HuH-7 (cell line): ENCODE measurements at regions not wholly inside any gene's neighbourhood (a gene's known extent, or its start where the extent isn't known, plus 50 kb on each side); places are given as distances from the start of the nearest gene placed in this dataset.
A peak's percentile ranks its signal among the peaks of the same experiment; 100 is the strongest.
"Not testable (repeated sequence)": the region's sequence is repeated elsewhere in the genome, so short reads cannot be mapped to it uniquely, and the experiment has no call there.

ENCODE experiments used
- DNase-seq: peaks from one replicate; pipeline ENCODE4 v3.0.0; 2011; ENCODE audit warnings: low spot score

DNA sequence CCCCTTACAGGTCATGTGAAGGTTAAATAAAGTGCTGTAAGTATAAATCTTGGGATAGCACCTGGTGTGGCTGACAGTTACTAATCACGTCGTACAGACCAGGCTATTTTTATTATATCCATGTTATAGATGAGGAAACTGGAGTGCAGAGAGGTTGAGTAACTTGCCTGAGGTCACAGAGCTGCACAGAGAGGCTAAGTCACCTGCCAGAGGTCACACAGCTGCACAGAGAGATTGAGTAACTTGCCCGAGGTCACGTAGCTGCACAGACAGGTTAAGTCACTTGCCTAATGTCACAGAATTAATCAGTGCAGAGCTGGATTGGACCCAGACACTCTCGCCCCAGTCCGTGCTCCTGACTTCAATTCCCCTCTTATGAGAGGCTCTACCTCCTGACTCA is 171.5 kb downstream of the NUP210 start:
- DNase-seq: no peak

DNA sequence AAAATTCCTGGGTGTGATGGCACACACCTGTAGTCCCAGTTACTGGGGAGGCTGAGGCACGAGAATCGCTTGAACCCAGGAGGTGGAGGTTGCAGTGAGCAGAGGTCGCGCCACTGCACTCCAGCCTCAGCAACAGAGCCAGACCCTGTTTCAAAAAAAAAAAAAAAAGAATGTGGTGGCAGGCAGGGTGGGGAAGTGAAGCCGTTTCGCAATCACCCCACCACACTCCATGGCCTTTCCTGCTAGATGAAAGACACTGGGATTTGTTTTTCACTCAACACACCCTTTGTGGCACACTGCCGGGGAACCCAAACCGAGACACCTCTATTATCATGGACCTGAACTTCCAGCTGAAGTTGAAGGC is 172.4 kb upstream of the IQSEC1 start:
- peak; percentile 72 for DNase-seq

DNA sequence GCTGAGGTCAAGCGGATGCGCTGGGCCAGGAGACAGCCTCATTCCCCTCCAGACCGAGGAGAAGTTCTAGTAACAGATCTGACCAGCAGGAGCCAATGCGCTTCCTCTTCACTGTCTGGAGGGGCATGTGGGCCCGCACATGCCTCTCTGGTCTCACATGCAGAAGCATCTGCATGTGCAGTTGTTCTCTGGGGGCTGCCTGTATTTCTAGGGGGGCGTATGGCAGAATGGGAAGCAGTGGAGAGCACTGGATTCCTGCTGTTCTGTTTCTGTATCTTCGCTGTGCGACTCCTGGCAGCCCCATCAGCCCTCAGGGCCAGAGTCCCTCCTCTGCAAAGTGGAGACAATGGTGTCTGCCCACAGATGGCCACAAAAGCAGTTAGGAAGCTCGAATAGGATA is 170.4 kb upstream of the IQSEC1 start:
- no peak for DNase-seq

DNA sequence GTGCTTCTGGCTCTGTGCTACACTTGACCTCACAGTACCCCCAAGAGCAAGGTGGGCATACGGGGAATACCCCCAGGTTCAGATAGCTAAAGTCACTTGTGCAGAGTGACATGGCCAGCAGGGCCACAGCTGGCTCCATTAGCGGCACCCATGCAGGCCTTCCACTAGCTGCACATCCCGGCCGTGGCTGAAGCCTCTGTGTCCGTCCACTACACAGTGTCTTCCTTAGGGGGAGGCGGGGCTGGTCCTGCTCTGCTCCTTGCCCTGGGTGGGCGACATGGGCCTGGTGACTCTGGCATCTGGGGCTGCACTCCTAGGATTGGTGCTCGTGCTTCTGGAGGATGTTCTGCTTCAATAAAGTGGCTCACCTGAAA is 169.1 kb upstream of the IQSEC1 start:
- no peak for DNase-seq

DNA sequence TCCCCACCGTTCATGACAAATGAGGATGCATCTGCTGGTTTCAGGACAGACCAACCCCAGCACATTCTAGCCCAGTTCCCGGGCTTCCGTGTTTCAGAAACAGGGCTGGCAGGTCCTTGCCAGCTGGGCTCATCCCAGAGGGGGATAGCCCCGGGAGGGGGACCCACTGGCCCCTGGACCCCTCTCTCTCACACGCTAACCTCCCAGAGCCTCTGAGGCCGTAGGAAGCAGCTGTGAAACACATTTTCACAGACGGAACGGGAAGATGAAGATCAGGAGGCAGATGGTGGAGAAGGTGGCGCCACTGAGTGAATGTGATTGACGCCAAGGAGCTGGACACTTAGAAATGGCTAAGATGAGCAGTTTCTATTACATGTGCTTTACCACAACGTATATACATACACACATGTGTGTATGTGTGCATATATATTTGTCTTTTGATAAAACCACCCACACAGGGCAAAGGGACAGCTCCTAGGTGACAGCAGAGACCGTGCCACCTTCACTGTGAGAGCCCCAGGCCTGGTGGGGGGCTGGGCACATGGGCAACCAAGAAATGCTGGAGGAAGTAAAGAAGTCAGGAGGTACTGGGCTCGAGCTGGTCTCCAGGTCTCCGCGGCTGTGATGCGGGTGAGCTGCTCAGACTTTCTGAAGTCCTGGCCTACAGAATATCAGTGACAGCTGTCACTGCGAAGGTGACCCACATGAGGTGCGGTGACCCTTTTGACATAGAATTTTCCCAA is 168.6 kb upstream of the IQSEC1 start:
- no peak for DNase-seq

DNA sequence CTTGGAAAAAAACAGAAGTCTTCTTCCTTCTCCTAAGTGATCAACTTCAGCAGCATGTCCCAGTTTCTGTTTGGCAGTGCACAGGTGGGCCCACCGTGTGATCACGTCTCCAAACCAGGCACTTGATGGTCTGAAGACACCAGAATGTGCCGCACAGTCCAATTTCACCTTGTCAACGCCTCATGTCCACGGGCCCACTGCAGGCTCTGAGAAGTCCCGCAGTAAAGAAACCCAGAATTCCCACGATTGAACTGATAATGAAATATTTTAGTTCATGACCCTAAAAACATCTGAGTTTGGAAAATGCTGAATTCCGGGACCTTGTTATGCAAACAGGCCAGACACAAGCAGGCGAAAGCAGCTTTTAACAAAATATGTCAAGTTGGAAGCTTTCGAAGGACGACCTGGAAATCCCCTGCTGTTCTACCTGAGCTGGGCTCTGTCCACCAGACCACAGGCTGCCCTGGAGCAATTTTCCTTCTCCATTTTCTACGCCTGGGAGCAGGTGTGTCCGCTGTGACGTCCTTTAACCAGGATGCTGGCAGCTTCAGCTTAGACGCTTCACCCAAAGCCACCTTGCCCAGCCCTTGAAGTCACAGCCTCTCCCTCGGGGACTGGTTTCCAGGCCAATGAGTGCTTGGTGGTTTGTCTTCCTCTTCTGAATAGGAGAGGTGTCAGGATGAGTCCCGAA is 167.8 kb upstream of the IQSEC1 start:
- DNase-seq: no peak

DNA sequence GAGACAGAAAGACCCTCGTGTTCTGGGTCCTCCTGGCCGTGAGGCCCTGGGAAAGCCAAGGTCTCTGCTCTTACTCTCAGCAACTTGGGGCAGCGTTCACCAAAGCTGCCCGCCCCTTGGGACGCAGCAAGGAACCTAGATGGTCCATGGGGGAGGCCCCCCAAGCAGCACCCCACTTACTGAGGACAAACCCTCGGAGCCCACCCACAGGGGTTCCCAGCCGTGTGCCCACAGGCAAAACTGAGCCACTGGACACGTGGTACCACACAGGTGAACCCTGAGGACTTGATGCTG is 166.2 kb upstream of the IQSEC1 start:
- DNase-seq: no peak

DNA sequence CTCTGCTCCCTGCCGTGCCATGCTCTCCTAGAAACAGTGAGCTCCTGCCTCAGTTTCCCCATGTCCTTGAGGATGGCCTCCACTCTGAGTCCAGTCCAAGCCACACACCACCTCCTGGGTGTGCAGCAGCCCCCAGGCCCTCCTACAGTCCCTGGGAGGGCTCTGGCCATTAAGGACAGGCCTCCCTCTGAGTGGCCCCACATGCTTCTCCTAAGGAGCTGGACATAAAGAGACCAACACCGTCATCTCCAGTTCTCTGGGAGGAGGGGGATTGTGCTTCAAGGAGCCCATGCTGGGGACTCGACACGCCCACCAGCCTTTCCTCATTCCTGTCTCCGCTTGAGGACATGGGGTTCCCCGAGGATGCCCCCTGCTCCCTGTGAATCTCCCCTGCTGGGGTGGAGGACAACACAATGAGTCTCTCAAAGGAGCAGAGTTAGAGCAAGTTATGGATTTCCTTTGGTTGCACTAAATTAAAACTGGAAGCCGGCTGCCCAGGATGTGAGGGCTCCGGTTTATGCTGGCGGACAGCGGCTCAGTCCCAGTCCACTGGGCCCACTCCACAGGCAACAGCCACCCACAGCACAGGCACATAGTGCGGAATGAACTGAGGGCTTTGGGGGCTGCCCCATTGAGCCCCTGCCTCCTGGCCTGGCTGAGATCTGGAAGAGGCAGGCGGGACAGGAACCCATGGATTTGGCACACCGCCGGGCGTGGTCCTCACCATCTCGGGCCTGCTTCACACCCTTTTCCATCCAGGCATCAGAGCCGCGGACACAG is 165.6 kb upstream of the IQSEC1 start:
- DNase-seq: no peak

DNA sequence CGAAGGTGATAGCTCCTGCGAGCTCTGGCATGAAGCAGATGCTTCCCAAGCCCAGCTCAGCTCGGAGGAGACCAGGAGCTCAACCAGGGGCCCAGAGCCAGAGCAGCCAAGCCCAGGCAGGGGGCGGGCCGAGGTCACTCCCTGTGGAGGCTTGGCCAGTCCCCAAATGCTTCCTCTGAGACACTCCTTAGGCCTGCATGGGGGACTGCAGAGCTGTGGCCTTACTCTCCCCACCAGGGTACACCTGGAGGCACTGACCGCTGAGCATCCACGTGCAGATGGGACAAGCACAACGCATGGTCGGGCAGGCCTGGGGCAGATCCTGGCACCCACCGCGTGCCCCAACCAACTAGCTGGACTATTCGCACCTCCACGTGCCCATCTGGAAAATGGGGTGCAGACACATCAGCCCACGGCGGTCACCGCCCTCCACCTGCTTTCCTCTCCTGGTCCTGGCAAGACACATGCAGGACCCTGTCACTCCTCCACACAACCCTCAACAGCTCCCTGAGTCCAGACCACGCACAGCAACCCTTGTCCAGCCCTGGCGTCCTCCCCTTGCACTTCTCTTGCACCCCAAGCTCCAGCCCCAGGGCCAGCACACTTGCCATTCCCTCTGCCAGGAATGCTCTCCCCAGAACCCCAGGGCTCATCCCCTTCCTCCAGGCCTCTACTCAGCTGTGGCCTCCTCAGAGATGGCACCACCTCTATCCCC is 164.7 kb upstream of the IQSEC1 start:
- DNase-seq: no peak

DNA sequence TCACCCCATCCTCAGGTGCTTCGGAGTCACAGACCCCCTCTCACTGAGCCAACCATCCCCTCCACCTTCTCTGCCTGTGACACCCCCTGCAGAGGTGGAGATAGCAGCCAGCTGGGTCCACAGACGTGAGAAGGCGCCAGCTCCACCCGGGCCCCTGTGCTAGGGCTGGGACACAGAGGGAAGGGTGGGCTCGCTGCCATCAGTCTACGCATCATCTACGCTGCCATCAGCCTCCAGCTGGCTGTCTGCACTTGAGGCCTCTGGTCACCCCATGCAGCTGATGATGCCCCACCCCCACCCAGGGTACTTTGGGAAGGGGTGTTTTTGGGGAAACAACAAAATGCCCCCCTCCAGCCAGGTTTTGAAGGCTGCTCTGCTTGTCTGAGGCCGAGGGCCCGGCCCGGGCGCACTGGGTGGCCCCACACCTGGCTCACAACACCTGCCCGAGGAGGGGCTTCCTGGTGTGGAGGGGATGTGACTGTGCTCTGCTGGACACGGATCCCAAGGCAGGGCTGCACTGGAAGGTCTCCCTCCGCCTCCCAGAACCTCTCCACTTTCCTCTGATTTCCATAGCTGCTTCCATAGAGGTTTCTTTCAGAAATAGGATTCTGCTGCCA is 163.4 kb upstream of the IQSEC1 start:
- DNase-seq: no peak

DNA sequence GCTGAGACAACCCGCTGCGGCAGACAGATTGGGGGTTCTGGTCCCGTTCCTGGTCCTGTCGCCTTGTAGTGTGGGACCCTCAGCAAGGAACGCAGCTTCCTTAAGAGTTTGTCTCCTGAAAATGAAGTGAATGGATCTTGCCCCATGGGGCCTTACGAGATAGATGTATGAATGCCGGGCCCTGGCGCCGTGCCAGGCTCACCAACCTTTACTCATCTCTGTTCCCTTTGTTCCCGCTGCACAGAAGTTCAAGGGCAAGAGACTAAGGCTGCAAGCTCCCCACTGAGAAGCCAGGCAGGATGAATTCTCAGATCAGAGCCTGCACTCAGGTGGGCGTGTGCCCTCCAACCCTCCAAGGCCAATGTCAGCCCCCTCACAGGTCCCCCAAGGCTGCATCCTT is 162.7 kb upstream of the IQSEC1 start:
- DNase-seq: no peak

DNA sequence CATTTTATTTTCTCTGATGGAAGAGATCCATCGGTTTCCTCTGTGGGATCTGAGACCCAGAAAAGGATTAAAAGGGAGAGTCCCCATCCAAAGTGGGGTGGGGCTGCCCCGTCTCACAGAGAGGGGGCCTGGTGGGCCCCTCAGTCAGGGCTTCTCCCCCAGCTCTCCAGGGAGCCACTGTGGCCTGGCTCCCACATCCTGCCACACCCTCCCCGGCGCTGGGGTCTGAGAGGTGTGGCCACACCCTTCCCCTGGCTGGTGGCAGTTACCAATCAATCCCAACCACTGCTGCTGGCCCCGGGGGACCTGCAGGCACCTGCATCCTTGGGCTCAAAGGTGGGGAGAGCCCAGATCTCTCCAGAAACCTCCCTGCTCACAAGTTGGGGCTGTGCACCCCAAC is 161.8 kb upstream of the IQSEC1 start:
- DNase-seq: peak; percentile 67

DNA sequence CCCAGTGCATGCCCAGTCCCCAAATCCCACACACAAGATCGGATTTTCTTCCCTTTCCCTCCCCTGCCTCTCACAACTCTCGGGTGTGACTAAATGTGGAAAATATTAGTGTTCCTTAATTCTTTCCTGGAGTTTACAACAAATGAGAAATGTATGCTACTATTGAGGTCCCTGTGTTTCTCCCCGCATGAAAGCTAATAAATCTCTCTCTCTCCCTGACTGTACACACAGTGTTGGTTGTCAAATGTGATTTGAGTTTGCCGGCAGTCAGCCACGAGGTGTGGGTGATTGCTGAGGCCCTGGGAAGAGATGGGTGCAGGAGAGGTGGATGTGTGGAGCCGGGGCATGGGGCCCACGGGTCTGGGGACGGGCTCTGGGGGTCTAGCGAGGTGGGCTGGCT is 161.4 kb upstream of the IQSEC1 start:
- DNase-seq: no peak

DNA sequence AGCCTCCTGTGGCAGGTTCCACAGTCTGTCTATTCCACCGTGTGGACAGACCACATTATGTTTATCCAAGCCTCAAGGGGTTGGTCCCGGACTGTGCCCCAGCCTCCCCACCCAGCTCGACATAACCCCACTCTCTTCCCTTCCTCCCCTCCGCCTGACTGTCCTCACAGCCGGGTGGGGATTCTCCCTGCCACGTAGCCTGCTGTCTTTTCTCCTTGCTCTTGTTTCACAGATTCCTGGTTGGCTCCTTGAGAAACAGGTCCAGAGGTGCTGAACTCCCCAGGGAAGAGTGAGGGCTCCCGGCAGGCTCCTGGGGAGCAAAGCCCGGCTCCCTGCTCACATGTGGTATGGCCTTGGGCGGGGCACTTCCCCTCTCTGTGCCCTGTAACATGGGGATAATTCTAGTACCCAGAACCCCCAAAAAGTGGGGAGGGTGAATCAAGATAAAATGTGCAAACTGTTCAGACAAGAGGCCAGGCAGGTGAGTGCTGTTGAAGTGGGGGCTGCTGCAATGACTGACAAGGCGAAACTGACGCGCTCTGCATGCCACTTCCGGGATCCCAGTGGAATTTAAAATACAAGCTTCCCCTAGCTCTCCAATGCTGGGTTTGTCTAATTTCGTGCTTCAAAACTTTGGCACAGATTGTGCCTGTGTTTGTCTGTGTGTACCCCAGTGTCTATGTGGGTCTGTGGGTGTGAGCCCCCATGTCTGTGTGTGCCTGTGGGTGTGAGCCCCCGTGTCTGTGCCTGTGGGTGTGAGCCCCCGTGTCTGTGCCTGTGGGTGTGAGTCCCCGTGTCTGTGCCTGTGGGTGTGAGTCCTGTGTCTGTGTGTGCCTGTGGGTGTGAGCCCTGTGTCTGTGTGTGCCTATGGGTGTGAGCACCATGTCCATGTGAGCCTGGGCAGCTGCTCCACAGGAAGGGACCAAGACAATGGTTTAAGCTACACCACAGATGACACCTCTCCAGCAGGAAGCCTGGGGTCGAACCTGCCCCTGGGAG is 160.6 kb upstream of the IQSEC1 start:
- no peak for DNase-seq

DNA sequence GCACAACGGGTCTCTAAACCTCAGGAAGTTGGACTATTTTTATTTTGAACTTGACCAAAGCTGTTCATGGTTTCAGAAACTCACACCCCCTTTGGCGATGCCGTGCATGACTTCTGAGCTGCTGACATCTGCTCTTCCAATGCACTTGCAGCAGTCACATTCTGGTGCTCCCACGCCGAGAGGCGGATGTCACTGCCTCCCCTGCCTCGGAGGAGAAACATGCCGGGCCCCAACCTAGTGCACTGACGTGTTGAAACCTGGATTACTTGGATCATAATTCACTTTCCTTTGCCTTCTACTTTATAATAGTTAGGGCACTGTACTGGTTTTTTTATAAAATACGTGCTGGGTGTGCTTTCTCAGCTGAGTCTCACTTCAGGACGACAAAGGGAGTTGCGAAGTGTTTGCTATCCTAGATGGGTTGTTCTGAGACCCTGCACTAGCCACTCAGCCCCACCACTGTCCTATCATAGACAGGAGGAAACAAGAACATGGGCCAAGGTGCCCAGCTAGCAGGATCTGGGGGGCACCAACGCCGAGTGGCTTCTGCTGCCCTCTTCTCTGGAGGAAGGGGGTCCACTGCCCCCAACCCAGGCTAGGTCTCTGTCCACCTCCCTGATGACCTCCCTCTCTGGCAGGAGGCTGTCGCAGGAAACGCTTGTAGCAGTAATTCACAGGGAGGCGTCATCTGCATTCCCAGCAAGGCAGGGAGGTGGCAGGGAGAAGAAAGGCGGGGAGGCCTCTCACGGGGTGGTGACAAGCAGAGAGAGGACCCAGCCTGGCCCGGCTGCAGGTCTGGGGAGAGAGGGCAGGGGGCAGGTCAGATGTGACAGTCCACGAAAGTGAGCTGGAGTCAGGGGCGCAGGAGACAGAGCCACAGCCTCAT is 158.8 kb upstream of the IQSEC1 start:
- no peak for DNase-seq

DNA sequence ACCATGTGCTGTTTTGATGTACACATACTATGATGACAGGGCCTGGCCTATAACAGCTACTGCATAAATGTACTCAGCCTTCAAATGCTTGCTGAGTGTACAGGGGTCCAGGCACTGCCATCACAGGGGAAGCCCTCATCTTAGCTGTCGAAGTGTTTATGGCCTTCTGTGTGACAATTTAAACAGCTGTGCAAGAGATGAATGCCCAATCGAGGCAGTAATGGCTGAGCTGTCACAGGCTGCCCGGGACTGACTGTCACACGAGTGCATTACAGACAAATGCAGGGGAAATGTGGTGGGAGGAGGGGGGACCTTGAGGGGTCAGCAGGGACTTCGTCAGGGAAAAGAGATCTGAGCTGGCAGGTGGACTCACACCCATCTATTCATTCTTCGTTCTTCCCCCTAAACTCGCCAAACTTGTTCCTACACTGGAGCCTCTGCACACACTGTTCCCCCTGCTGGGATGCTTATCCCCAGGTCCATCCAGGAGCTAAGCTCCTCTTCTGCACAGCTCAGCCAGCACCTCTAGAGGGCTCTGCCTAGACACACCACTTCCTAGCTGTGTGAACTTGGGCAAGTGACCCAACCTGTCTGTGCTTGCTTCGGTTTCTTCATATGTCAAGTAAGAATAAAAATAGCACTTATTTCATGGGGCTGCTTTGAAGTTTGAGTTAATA is 156.2 kb upstream of the IQSEC1 start:
- DNase-seq: peak; percentile 93

DNA sequence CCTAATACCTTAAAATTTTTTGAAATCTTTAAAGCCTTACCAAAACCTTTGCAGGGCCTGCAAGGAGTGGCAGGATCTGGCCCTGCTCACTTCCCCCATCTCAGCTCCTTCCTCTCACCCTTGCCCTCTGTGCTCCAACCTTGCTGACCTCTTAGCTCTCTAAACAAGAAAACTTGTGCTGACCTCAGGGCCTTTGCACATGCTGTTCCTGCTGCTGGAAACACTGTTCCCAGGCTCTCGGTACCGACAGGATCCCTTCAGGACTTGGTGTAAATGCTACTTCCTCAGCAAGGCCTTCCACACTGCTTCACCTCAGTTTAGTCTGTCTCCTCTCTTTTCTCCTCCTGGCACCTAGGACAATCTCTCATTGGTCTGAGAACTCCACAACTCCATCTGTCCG is 155.4 kb upstream of the IQSEC1 start:
- no peak for DNase-seq

DNA sequence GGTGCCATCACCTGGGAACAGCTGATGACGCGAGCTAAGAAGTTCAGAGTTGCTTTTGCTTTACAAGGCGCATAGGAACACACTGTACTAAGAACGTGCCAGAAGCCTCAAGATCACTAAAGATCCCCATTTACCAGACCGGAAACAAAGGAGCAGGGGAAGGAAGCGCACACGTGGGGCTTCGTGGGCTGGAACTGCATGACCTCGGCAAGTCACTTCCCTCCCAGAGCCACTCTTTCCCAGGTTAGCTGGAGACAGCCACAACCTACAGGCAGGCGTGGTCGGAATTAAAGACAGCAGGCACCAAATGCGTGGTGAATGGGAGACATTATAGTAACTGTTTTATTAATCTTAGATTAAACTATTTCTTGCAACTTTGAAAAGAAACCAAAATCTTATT is 154.9 kb upstream of the IQSEC1 start:
- not testable (repeated sequence) for DNase-seq

DNA sequence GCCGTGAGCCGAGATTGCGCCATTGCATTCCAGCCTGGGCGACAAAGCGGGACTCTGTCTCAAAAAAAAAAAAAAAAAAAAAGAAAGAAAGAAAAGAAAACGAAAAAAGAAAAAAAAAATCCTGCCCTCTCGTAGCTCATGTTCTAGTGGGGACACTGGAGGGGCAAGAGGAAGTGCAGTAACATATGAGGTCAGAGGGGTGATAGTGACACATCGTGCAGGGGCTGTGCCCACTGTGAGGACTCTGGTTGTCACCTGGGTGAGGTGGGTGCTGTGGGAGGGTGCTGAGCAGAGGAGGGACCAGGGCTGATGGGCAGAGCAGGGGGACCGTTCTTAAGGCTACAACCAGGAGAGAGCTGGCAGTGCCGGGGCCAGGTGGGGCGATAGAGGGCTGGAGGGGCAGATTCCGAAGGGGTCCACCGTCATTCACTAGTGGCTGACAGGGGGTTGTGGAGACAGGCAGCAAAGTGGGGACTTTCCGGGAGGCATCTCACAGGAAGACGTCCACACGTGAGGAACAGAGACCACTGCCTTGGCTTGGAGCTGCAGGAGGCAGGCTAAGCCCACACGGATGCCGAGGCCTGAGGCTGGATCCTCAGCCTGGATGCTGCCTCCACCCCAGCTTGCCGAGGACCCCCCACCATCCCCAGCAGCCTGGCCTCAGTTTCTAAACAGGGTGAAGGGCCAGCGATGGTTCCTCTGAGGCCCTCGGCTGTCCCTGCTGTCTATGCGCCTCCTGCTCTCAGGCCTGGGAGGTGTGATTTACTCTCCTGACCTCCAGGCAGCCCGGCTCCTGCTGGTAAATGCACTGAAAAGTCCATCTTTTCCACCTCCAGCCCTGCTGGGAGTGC is 154.3 kb upstream of the IQSEC1 start:
- no peak for DNase-seq
